Fibroblast of lung (primary cell): ENCODE measurements at regions not wholly inside any gene's neighbourhood (a gene's known extent, or its start where the extent isn't known, plus 50 kb on each side); places are given as distances from the start of the nearest gene placed in this dataset.

Source experiments
- DNase-seq, 2 donors: peaks; one replicate each; pipeline versions ENCODE4 v3.0.0 to v3.0.0-alpha.2; 2010; ENCODE audit warnings: low read depth in 2 of 2
- H2AFZ ChIP-seq: 2 replicates; pipeline ENCODE4 v1.5.1; 2012; ENCODE audit warnings: low read length, control low read depth, inconsistent platforms
- H3K27ac ChIP-seq: 2 replicates; pipeline ENCODE4 v1.5.1; 2011; ENCODE audit warnings: low read length, control low read depth; ENCODE audit not compliant: insufficient read depth
- H3K27me3 ChIP-seq: 2 replicates; pipeline ENCODE4 v1.5.1; 2011; ENCODE audit warnings: mild to moderate bottlenecking, low read length; ENCODE audit not compliant: control insufficient read depth, insufficient read depth
- H3K36me3 ChIP-seq: 2 replicates; pipeline ENCODE4 v1.5.1; 2011; ENCODE audit warnings: low read length; ENCODE audit not compliant: control insufficient read depth, insufficient read depth
- H3K4me1 ChIP-seq: 2 replicates; pipeline ENCODE4 v1.5.1; 2011; ENCODE audit warnings: low read length; ENCODE audit not compliant: control insufficient read depth, insufficient read depth; ENCODE audit errors: extremely low read depth
- H3K4me2 ChIP-seq: 2 replicates; pipeline ENCODE4 v1.5.1; 2011; ENCODE audit warnings: low read length, control low read depth; ENCODE audit not compliant: insufficient read depth; ENCODE audit errors: extremely low read depth
- H3K4me3 ChIP-seq, 4 experiments: fragments of 200-600 bp in 1 of 4; sonication (generic) in 1 of 4; replicated peaks in 1 of 4; 2 replicates each; pipeline ENCODE4 v1.5.1; 2011 to 2016; ENCODE audit warnings: low read length in 4 of 4, low read depth in 3 of 4, mild to moderate bottlenecking in 3 of 4, control low read depth in 2 of 4, inconsistent platforms in 1 of 4, mixed read lengths in 1 of 4; ENCODE audit not compliant: insufficient read depth in 1 of 4; ENCODE audit errors: control extremely low read depth in 1 of 4
- H3K79me2 ChIP-seq: 2 replicates; pipeline ENCODE4 v1.5.1; 2012; ENCODE audit warnings: mild to moderate bottlenecking, low read length, inconsistent platforms; ENCODE audit not compliant: control insufficient read depth, insufficient read depth
- H3K9ac ChIP-seq: 2 replicates; pipeline ENCODE4 v1.5.1; 2011; ENCODE audit warnings: mild to moderate bottlenecking, low read length, control low read depth; ENCODE audit not compliant: insufficient read depth
- H3K9me3 ChIP-seq: 2 replicates; pipeline ENCODE4 v1.5.1; 2012; ENCODE audit warnings: low read depth, low read length; ENCODE audit not compliant: control insufficient read depth, insufficient read depth
- H4K20me1 ChIP-seq: 2 replicates; pipeline ENCODE4 v1.5.1; 2011; ENCODE audit warnings: low read length; ENCODE audit not compliant: control insufficient read depth, insufficient read depth; ENCODE audit errors: extremely low read depth
- CTCF ChIP-seq, 2 donors: IDR thresholded peaks in 1 of 2; conservative IDR thresholded peaks in 1 of 2; 1 replicate in 1 of 2; 2 replicates in 1 of 2; pipeline ENCODE4 v1.5.1; 2011 to 2012; ENCODE audit warnings: low read length in 2 of 2, control low read depth in 1 of 2, inconsistent platforms in 1 of 2, low read depth in 1 of 2, mild to moderate bottlenecking in 1 of 2
- EZH2 ChIP-seq: IDR thresholded peaks from 2 replicates; pipeline ENCODE4 v1.5.1; 2012; ENCODE audit warnings: low read length, control low read depth, mild to moderate bottlenecking; ENCODE audit errors: missing control alignments

DNA sequence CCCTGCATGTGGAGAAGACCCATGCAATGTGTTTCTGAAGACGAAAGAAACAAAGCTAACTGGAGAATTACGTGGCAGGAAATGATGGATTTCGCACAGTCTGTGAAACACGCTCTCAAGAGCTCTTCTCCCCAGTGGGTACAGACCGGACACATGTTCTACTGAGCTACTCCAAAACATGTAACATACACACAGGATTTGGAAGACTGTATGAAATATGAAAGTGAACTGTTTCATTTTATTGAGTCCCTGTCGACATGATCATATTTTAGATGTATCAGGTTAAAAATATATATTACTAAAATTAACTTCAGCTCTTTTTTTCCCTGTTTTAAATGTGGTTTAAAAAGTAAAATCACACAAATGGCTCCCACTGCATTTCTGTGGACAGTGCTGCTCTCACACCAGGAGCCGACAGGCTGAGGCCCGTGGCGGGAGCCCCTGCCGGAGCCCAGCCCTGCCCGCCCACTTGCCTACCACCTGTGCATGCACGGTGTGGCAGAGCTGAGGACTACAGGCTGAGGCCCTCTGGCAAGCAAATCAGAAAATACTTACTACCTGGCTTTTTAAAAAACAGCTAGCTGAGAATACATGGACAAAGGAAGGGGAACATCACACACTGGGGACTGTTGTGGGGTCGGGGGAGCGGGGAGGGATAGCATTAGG is 58.9 kb upstream of the NXT1 start:
- Histone ChIP-seq H3K9ac (no peak overlapping the region), H3K4me2 (no peak overlapping the region), H3K4me3 (no peak overlapping the region), H3K36me3 (no peaks in the 10 kb centered on the region), H3K27ac (no peak overlapping the region), H2AFZ (no peak overlapping the region), H3K9me3 (no peaks in the 10 kb centered on the region), H3K27me3 (no peaks in the 10 kb centered on the region), H4K20me1 (no peaks in the 10 kb centered on the region), H3K4me1 (no peaks in the 10 kb centered on the region), H3K79me2 (no peaks in the 10 kb centered on the region)
- TF ChIP-seq CTCF (conservative IDR thresholded peaks at IDR 0.05 in 1 of 2, IDR thresholded peaks at IDR 0.05 in 1 of 2; ENCODE audit: low read depth in 1 of 2, low read length in 2 of 2) = no peak
- TF ChIP-seq EZH2 = no peak
- DNase-seq = no peak

GRCh38 chr20:23290761-23291574 is 59.6 kb upstream of the NXT1 start:
- H3K9ac ChIP-seq = no peak overlapping the region
- no peaks in the 10 kb centered on the region for H4K20me1 ChIP-seq
- no peaks in the 10 kb centered on the region for H3K27me3 ChIP-seq
- TF ChIP-seq CTCF (conservative IDR thresholded peaks at IDR 0.05 in 1 of 2, IDR thresholded peaks at IDR 0.05 in 1 of 2; ENCODE audit: low read depth in 1 of 2, low read length in 2 of 2) (no peak), EZH2 (no peak)
- H3K4me2 ChIP-seq = no peak overlapping the region
- no peak overlapping the region for H2AFZ ChIP-seq
- H3K4me1 ChIP-seq = no peaks in the 10 kb centered on the region
- H3K27ac ChIP-seq = no peak overlapping the region
- no peaks in the 10 kb centered on the region for H3K79me2 ChIP-seq
- no peak overlapping the region for H3K4me3 ChIP-seq
- H3K9me3 ChIP-seq = no peaks in the 10 kb centered on the region
- no peaks in the 10 kb centered on the region for H3K36me3 ChIP-seq
- no peak for DNase-seq

- Histone ChIP-seq H3K36me3 (no peaks in the 10 kb centered on the region), H4K20me1 (no peaks in the 10 kb centered on the region), H3K27ac (no peak overlapping the region), H3K4me3 (no peak overlapping the region), H3K9me3 (no peaks in the 10 kb centered on the region), H3K4me1 (no peaks in the 10 kb centered on the region), H2AFZ (no peak overlapping the region), H3K9ac (no peak overlapping the region), H3K27me3 (no peaks in the 10 kb centered on the region), H3K4me2 (no peak overlapping the region), H3K79me2 (no peaks in the 10 kb centered on the region)
- no peak for DNase-seq
- TF ChIP-seq EZH2 (no peak), CTCF (conservative IDR thresholded peaks at IDR 0.05 in 1 of 2, IDR thresholded peaks at IDR 0.05 in 1 of 2; ENCODE audit: low read depth in 1 of 2, low read length in 2 of 2) (no peak)
These were observed 60.7 kb upstream of the NXT1 start for GRCh38 chr20:23289724-23290395.
